GM20000 (cell line): ENCODE measurements at regions not wholly inside any gene's neighbourhood (a gene's known extent, or its start where the extent isn't known, plus 50 kb on each side); places are given as distances from the start of the nearest gene placed in this dataset.

ENCODE experiments used
- DNase-seq: peaks from one replicate; pipeline ENCODE4 v3.0.0; 2012; ENCODE audit warnings: low spot score
- CTCF ChIP-seq: IDR thresholded peaks from 2 replicates; pipeline ENCODE4 v1.5.1; 2012; ENCODE audit warnings: mild to moderate bottlenecking, control low read depth; ENCODE audit errors: extremely low read depth, missing control alignments

GRCh38 chr13:99135591-99135990 lies 65.1 kb upstream of the UBAC2 start:
- no peak for DNase-seq
- no peak for TF ChIP-seq CTCF

- no peak for DNase-seq
- no peak for TF ChIP-seq CTCF
These were observed 64.2 kb upstream of the UBAC2 start for GRCh38 chr13:99136427-99136954.

- no peak for DNase-seq
- TF ChIP-seq CTCF = no peak
These were observed 59.8 kb upstream of the UBAC2 start for GRCh38 chr13:99140831-99141230.

- DNase-seq = no peak
- TF ChIP-seq CTCF = no peak
These were observed 56.8 kb upstream of the UBAC2 start for GRCh38 chr13:99143904-99144303.

GRCh38 chr13:99144306-99144705 lies 56.3 kb upstream of the UBAC2 start:
- no peak for TF ChIP-seq CTCF
- DNase-seq = peak; percentile 44

GRCh38 chr13:99145461-99145860 lies 55.2 kb upstream of the UBAC2 start:
- no peak for DNase-seq
- no peak for TF ChIP-seq CTCF

GRCh38 chr13:99150575-99151361 lies 49.9 kb upstream of the UBAC2 start:
- DNase-seq = no peak

More at GRCh38 chr13:99150575-99151361, 49.9 kb upstream of the UBAC2 start:
- TF ChIP-seq CTCF = no peak
